DMS114 treated with DMSO at 0.1 percent for 48 hours (cell line): ENCODE measurements at regions not wholly inside any gene's neighbourhood (a gene's known extent, or its start where the extent isn't known, plus 50 kb on each side); places are given as distances from the start of the nearest gene placed in this dataset.
A peak's percentile ranks its signal among the peaks of the same experiment; 100 is the strongest.

Experiments used
- DNase-seq: peaks from one replicate; lab custom pipeline; 2025; ENCODE audit not compliant: unreplicated experiment; lab: John Stamatoyannopoulos, UW

GRCh38 chr18:25726298-25726697 lies 364.1 kb downstream of the SS18 start:
- DNase-seq, result no peak

- DNase-seq, result no peak
Measured at GRCh38 chr18:25725501-25725900, 364.9 kb downstream of the SS18 start.

- no peak for DNase-seq
Measured at GRCh38 chr18:25724997-25725396, 365.4 kb downstream of the SS18 start.

GRCh38 chr18:25724121-25724520 lies 366.3 kb downstream of the SS18 start:
- DNase-seq, result no peak

GRCh38 chr18:25713103-25713502 lies 361.1 kb upstream of the ZNF521 start:
- no peak for DNase-seq

GRCh38 chr18:25710981-25711380 lies 359.0 kb upstream of the ZNF521 start:
- no peak for DNase-seq

GRCh38 chr18:25705650-25706049 lies 353.7 kb upstream of the ZNF521 start:
- no peak for DNase-seq

GRCh38 chr18:25704494-25704893 lies 352.5 kb upstream of the ZNF521 start:
- DNase-seq, result peak; percentile 0

GRCh38 chr18:25704071-25704470 lies 352.1 kb upstream of the ZNF521 start:
- DNase-seq, result no peak

- no peak for DNase-seq
Measured at GRCh38 chr18:25701821-25702220, 349.9 kb upstream of the ZNF521 start.

GRCh38 chr18:25686960-25687500 lies 335.1 kb upstream of the ZNF521 start:
- no peak for DNase-seq

- DNase-seq, result no peak
Measured at GRCh38 chr18:25685088-25685487, 333.1 kb upstream of the ZNF521 start.

- no peak for DNase-seq
Measured at GRCh38 chr18:25679491-25679890, 327.5 kb upstream of the ZNF521 start.

GRCh38 chr18:25678221-25678620 lies 326.3 kb upstream of the ZNF521 start:
- DNase-seq, result no peak

- DNase-seq, result no peak
Measured at GRCh38 chr18:25675123-25675850, 323.3 kb upstream of the ZNF521 start.

GRCh38 chr18:25674183-25674582 lies 322.2 kb upstream of the ZNF521 start:
- DNase-seq, result no peak

- no peak for DNase-seq
Measured at GRCh38 chr18:25672490-25672889, 320.5 kb upstream of the ZNF521 start.

GRCh38 chr18:25669741-25670140 lies 317.8 kb upstream of the ZNF521 start:
- DNase-seq, result no peak

- DNase-seq, result no peak
Measured at GRCh38 chr18:25662272-25662671, 310.3 kb upstream of the ZNF521 start.

GRCh38 chr18:25661831-25662230 lies 309.9 kb upstream of the ZNF521 start:
- DNase-seq, result no peak

GRCh38 chr18:25659541-25659940 lies 307.6 kb upstream of the ZNF521 start:
- no peak for DNase-seq

- no peak for DNase-seq
Measured at GRCh38 chr18:25658476-25658875, 306.5 kb upstream of the ZNF521 start.

- no peak for DNase-seq
Measured at GRCh38 chr18:25651553-25651952, 299.6 kb upstream of the ZNF521 start.
